ENCODE measurements at regions not wholly inside any gene's neighbourhood (a gene's known extent, or its start where the extent isn't known, plus 50 kb on each side); places are given as distances from the start of the nearest gene placed in this dataset.

DNA sequence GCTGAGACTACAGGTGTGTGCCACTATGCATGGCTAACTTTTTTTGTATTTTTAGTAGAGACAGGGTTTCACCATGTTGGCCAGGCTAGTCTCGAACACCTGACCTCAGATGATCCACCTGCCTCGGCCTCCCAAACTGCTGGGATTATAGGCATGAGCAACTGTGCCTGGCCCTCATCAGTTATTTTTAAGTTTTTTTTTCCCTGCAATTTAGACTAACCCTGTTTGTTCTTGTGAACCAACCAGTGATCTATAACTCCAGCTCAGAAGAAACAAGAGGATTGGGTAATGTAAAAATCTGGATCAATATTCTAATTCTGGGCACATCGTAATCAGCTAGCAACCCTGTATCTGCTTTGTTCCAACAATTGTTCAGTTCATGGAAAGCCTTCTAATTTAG lies 155.7 kb downstream of the NXNL2 start:
- H3K4me3 ChIP-seq = no peak overlapping the region
- H3K27ac ChIP-seq = no peak overlapping the region
- no peak for DNase-seq (ENCODE audit: low spot score)
- no peaks in the 10 kb centered on the region for H3K36me3 ChIP-seq
- TF ChIP-seq, protein P1, sequence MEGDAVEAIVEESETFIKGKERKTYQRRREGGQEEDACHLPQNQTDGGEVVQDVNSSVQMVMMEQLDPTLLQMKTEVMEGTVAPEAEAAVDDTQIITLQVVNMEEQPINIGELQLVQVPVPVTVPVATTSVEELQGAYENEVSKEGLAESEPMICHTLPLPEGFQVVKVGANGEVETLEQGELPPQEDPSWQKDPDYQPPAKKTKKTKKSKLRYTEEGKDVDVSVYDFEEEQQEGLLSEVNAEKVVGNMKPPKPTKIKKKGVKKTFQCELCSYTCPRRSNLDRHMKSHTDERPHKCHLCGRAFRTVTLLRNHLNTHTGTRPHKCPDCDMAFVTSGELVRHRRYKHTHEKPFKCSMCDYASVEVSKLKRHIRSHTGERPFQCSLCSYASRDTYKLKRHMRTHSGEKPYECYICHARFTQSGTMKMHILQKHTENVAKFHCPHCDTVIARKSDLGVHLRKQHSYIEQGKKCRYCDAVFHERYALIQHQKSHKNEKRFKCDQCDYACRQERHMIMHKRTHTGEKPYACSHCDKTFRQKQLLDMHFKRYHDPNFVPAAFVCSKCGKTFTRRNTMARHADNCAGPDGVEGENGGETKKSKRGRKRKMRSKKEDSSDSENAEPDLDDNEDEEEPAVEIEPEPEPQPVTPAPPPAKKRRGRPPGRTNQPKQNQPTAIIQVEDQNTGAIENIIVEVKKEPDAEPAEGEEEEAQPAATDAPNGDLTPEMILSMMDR (IDR thresholded peaks at IDR 0.05) = no peak
- H3K9me3 ChIP-seq = peaks cover 0 to 10% of the 10 kb centered on the region in 2 donors
- H3K27me3 ChIP-seq = no peaks in the 10 kb centered on the region
- no peaks in the 10 kb centered on the region for H3K4me1 ChIP-seq

DNA sequence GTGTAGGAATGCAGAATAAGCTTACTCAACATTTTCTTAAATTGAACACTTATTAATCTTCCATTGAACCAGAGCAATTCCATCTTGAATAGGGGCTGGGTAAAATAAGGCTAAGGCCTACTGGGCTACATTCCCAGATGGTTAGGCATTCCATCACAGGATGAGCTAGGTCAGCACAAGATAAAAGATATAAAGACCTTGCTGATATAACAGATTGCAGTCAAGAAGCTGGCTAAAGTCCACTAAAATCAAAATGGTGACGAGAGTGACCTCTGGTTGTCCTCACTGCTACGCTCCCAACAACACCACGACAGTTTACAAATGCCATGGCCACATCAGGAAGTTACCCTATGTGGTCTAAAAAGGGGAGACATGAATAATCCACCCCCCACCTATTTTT lies 156.1 kb downstream of the NXNL2 start:
- Histone ChIP-seq H3K4me1 (no peaks in the 10 kb centered on the region), H3K27ac (no peak overlapping the region), H3K27me3 (no peaks in the 10 kb centered on the region), H3K9me3 (peaks cover 0 to 10% of the 10 kb centered on the region in 2 donors), H3K36me3 (no peaks in the 10 kb centered on the region), H3K4me3 (no peak overlapping the region)
- TF ChIP-seq, protein P1 (IDR thresholded peaks at IDR 0.05) = no peak
- DNase-seq (ENCODE audit: low spot score) = no peak

DNA sequence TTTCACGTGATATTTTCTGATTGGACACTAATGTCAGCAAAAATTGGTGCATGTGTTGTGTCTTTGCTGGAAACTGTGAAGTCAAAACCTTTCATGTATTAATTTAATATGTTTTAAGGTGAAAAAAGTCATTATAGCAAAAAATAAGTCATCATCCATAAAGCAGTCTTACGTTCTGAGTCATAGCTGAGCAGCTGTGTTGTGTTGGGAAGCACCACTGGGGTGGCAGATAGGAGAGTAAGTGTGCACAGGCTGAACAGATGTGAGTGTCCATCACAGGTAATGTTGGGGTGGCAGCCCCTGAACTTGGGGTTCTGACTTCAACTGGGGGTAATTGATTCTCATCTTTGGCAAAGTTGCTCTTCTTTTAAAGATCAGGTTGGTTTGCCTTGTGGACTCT lies 156.8 kb downstream of the NXNL2 start:
- Histone ChIP-seq H3K27me3 (no peaks in the 10 kb centered on the region), H3K4me3 (no peak overlapping the region), H3K9me3 (peaks cover 0 to 10% of the 10 kb centered on the region in 2 donors), H3K27ac (no peak overlapping the region), H3K36me3 (no peaks in the 10 kb centered on the region), H3K4me1 (no peaks in the 10 kb centered on the region)
- DNase-seq (ENCODE audit: low spot score) = no peak
- TF ChIP-seq, protein P1 (IDR thresholded peaks at IDR 0.05) = no peak

DNA sequence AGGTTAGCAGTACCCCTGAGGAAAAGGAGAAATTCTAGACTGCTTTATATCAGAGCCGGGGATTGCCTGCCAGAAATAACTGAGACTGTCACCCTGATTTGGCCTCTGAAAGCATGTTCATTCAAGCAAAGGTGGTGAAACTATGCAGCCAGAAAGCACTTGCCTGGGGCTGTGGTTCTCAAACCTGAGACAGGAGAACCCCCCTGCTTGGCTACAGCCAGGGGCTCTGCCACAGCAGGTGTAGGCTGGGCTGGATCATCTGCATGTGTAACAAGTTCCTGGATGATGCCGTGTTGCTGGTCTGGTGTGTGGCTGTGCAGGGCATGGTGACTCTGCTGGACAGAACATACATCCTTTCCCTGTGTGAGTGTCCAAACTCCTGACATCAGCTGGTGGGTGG lies 157.8 kb downstream of the NXNL2 start:
- H3K4me1 ChIP-seq = no peaks in the 10 kb centered on the region
- no peaks in the 10 kb centered on the region for H3K36me3 ChIP-seq
- H3K4me3 ChIP-seq = no peak overlapping the region
- TF ChIP-seq, protein P1 (IDR thresholded peaks at IDR 0.05) = no peak
- DNase-seq (ENCODE audit: low spot score) = no peak
- peaks cover 0 to 10% of the 10 kb centered on the region in 2 donors for H3K9me3 ChIP-seq
- H3K27ac ChIP-seq = no peak overlapping the region
- H3K27me3 ChIP-seq = no peaks in the 10 kb centered on the region

DNA sequence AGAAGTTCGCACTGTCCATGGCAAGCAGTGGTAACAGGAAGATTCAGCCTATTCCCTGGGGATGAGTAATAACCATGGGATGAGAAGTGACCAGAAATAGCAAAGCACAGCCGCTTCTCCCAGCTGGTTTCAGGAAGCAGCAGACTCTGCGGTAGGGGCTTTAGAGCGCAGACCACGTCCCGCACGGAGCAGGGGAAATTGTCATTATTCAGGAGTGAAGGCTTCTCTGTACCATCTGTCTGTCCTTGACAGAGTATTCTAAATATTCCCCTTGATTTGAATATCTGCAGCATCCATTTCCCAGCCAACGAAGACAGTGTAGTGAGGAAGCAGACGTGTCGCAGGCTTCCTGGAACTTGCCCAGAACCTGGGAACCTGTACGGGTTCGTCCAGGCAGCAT lies 159.6 kb downstream of the NXNL2 start:
- Histone ChIP-seq H3K9me3 (peaks cover 0 to 10% of the 10 kb centered on the region in 2 donors), H3K4me1 (no peaks in the 10 kb centered on the region), H3K36me3 (no peaks in the 10 kb centered on the region), H3K4me3 (no peak overlapping the region), H3K27me3 (no peaks in the 10 kb centered on the region), H3K27ac (no peak overlapping the region)
- TF ChIP-seq, protein P1 (IDR thresholded peaks at IDR 0.05) = no peak
- no peak for DNase-seq (ENCODE audit: low spot score)

DNA sequence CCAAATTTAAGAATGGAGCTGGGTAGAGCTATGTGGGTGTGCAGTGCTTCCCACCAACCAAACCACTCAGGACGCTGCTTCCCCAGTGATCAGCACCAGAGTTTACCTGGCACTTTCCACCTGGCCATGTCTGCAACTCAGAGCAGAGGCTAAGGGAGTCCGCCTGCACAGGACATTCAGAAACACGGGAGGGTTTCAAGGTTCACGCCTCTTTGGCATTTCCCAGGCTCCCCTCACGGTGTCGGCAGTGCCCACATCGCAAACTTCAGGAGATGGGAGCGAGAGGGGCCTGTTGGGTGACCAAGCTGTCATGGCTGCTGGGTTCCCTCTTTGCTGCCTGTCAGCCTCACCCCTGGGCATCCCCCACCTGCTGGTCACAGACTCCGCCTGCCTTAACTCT lies 161.5 kb downstream of the NXNL2 start:
- Histone ChIP-seq H3K27me3 (no peaks in the 10 kb centered on the region), H3K36me3 (no peaks in the 10 kb centered on the region), H3K9me3 (peaks cover 0 to 10% of the 10 kb centered on the region in 2 donors), H3K4me1 (no peaks in the 10 kb centered on the region), H3K4me3 (no peak overlapping the region), H3K27ac (no peak overlapping the region)
- TF ChIP-seq, protein P1 (IDR thresholded peaks at IDR 0.05) = no peak
- no peak for DNase-seq (ENCODE audit: low spot score)
